Cardiac muscle cell (in vitro differentiated cells and primary cell): ENCODE measurements at regions not wholly inside any gene's neighbourhood (a gene's known extent, or its start where the extent isn't known, plus 50 kb on each side); places are given as distances from the start of the nearest gene placed in this dataset.
"Not testable (repeated sequence)": the region's sequence is repeated elsewhere in the genome, so short reads cannot be mapped to it uniquely, and the experiment has no call there.

ENCODE experiments used
- DNase-seq, 2 donors: peaks; one replicate each; pipeline versions ENCODE4 v3.0.0 to v3.0.0-alpha.2; 2010 to 2017; ENCODE audit warnings: low read depth in 1 of 2, low spot score in 1 of 2
- H3K27ac ChIP-seq: fragments of 200-600 bp; sonication (generic); 2 replicates; pipeline ENCODE4 v1.5.1; 2016
- H3K27me3 ChIP-seq: fragments of 200-600 bp; sonication (generic); 2 replicates; pipeline ENCODE4 v1.6.0; 2016; ENCODE audit warnings: control low read depth
- H3K36me3 ChIP-seq: fragments of 200-600 bp; sonication (generic); 2 replicates; pipeline ENCODE4 v1.5.1; 2016; ENCODE audit warnings: control low read depth
- H3K4me1 ChIP-seq: fragments of 200-600 bp; sonication (generic); 2 replicates; pipeline ENCODE4 v1.8.1; 2017; ENCODE audit warnings: low read depth, mild to moderate bottlenecking, mixed run types
- H3K4me3 ChIP-seq: fragments of 200-600 bp; sonication (generic); 2 replicates; pipeline ENCODE4 v1.5.1; 2016; ENCODE audit warnings: mild to moderate bottlenecking
- H3K9me3 ChIP-seq: fragments of 200-600 bp; sonication (generic); 2 replicates; pipeline ENCODE4 v1.5.1; 2017; ENCODE audit warnings: low read depth, mild to moderate bottlenecking, control low read depth

DNA sequence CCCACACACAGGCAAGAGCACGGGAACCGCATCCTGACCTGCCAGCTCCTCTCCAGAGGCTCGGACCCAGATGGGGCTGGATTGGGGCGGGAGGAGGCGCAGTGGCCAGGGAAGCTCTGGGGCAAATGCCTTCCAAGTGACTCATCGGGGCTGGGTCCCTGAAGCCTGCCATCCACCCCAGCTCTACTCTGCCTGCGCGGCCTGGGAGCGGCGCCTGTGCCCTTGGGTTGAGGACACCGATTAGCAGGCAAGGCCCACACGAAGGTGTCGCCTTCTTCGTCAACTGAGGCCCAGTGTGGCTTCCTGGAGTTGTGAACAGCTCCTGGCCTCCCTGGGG is 4380.3 kb upstream of the TPTE start:
- H3K9me3 ChIP-seq, H3K27me3 ChIP-seq, H3K36me3 ChIP-seq, H3K4me1 ChIP-seq, H3K4me3 ChIP-seq, DNase-seq, H3K27ac ChIP-seq: not testable (repeated sequence)

GRCh38 chr21:6153154-6153553 is 4368.2 kb upstream of the TPTE start:
- H3K27ac ChIP-seq, H3K4me1 ChIP-seq, H3K4me3 ChIP-seq, DNase-seq, H3K36me3 ChIP-seq, H3K27me3 ChIP-seq, H3K9me3 ChIP-seq: not testable (repeated sequence)

- not testable (repeated sequence) for H3K36me3 ChIP-seq, H3K9me3 ChIP-seq, H3K4me1 ChIP-seq, H3K27ac ChIP-seq, H3K4me3 ChIP-seq, H3K27me3 ChIP-seq, DNase-seq
These were observed 4366.7 kb upstream of the TPTE start for GRCh38 chr21:6154524-6155320.

DNA sequence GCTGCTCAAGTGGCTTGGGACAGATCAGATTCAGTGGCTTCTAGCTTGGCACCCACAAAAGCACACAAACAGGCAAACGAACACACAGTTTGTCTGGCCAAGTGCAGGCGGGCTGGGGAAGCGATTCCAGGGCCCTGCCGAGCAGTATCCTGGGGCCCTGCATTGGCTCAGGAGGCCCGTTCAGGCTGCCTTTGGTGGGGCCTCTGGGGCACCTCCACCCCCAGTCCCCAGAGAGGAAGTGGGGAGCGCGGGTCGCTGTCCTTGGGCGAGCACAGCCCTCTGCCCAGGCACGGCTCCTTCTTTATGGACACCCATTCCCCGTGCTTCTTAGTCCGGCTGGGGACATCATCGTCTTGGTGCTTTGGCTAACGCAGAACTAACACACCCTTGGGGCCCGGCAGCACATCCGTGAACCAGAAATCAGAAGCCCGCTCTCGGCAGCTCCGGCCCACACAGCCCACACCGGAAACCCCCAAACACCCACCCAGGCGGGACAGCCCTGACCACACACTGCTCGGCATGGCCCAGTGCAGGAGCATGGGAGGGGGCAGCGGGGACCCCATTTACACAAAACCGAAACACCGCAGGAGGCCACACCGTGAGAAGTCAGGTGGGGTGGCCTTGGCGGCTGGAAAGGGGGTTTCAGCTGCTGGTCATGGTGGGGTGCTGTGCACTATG is 4364.5 kb upstream of the TPTE start:
- H3K4me1 ChIP-seq, DNase-seq, H3K36me3 ChIP-seq, H3K9me3 ChIP-seq, H3K4me3 ChIP-seq, H3K27ac ChIP-seq, H3K27me3 ChIP-seq: not testable (repeated sequence)

- not testable (repeated sequence) for H3K9me3 ChIP-seq, H3K4me3 ChIP-seq, H3K27me3 ChIP-seq, H3K4me1 ChIP-seq, H3K27ac ChIP-seq, H3K36me3 ChIP-seq, DNase-seq
These were observed 4363.9 kb upstream of the TPTE start for GRCh38 chr21:6157515-6157914.

DNA sequence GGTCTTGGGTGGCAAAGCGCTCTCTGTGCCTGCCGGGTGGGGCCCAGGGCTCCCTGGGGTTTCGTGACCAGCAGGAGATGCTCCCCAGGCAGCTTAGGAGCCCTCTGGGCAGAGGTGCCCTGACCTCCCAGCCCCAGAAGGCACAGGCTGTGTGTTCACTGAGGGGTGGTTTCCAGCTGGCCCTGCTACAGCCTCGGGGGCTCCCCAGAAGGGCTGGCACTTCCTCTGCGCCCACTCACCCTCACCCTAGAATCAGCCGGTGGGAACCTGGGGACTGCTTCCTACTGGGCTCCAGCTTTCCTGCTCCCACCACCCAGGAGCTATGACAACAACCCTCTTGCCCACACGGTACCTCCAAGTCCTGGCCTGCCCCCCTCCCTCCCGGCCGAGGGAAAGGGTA is 4363.2 kb upstream of the TPTE start:
- H3K4me1 ChIP-seq, DNase-seq, H3K9me3 ChIP-seq, H3K4me3 ChIP-seq, H3K27me3 ChIP-seq, H3K27ac ChIP-seq, H3K36me3 ChIP-seq: not testable (repeated sequence)
